ENCODE measurements at regions not wholly inside any gene's neighbourhood (a gene's known extent, or its start where the extent isn't known, plus 50 kb on each side); places are given as distances from the start of the nearest gene placed in this dataset.

- TF ChIP-seq USF1 (IDR thresholded peaks at IDR 0.05; ENCODE audit: borderline replicate concordance, low read depth) (no peak), EP300 (IDR thresholded peaks at IDR 0.05; ENCODE audit: borderline replicate concordance in 1 of 2, low read depth in 1 of 2, low read length in 1 of 2) (no peak), REST (IDR thresholded peaks at IDR 0.05; ENCODE audit: low read depth, low read length) (no peak), RCOR1 (IDR thresholded peaks at IDR 0.05; ENCODE audit: low read length) (no peak), FOXM1 (IDR thresholded peaks at IDR 0.05; ENCODE audit: low read depth) (no peak), ELF1 (IDR thresholded peaks at IDR 0.05) (no peak), RAD21 (IDR thresholded peaks at IDR 0.05; ENCODE audit: low read length) (peak; percentile 72), GABPA (IDR thresholded peaks at IDR 0.05; ENCODE audit: low read depth) (no peak), USF2 (IDR thresholded peaks at IDR 0.05; ENCODE audit: borderline replicate concordance, low read depth, low read length) (no peak), MXI1 (IDR thresholded peaks at IDR 0.05; ENCODE audit: low read depth, low read length) (no peak), TEAD4 (IDR thresholded peaks at IDR 0.05; ENCODE audit: borderline replicate concordance, insufficient read depth) (no peak)
Measured at GRCh38 chr6:40328386-40328985, 258.7 kb downstream of the LRFN2 start (continued).

- WGBS (ENCODE audit: low lambda C conversion rate): 58% methylated on average over 3 of the region's 3 CpGs
- no peak for DNase-seq
- Histone ChIP-seq H3K79me2 (ENCODE audit: insufficient read depth) (no peaks in the 10 kb centered on the region), H3K4me2 (no peak overlapping the region), H3K27ac (ENCODE audit: low read depth in 2 of 2, low read length in 1 of 2) (no peak overlapping the region), H3K9ac (no peak overlapping the region), H3K9me2 (no peaks in the 10 kb centered on the region), H3F3A (replicated peaks; ENCODE audit: insufficient read depth) (no peaks in the 10 kb centered on the region), H3K4me1 (ENCODE audit: control insufficient read depth in 1 of 2, insufficient read depth in 2 of 2, low read depth in 1 of 2, low read length in 1 of 2) (peaks cover 0 to 7% of the 10 kb centered on the region in 2 experiments; a peak in 1 of 4 replicates), H2AFZ (ENCODE audit: low read depth) (no peak overlapping the region), H3K27me3 (ENCODE audit: insufficient read depth) (no peaks in the 10 kb centered on the region), H3K4me3 (ENCODE audit: low read depth in 2 of 2, low read length in 1 of 2) (no peak overlapping the region), H3K9me3 (no peaks in the 10 kb centered on the region), H3K36me3 (replicated peaks in 1 of 2; ENCODE audit: control insufficient read depth in 1 of 2, insufficient read depth in 2 of 2, low read length in 1 of 2) (no peaks in the 10 kb centered on the region), H4K20me1 (ENCODE audit: insufficient read depth) (no peaks in the 10 kb centered on the region)
- POLR2A ChIA-PET: no interaction called here
- no peak for TF ChIP-seq GATA2 (CRISPR knock-in tag; IDR thresholded peaks at IDR 0.05)
- TF ChIP-seq TEAD4 (IDR thresholded peaks at IDR 0.05; ENCODE audit: borderline replicate concordance, insufficient read depth): no peak
- no peak for TF ChIP-seq RFX5 (IDR thresholded peaks at IDR 0.05; ENCODE audit: low read length)
- no peak for TF ChIP-seq RCOR1 (IDR thresholded peaks at IDR 0.05; ENCODE audit: low read length)
- no peak for TF ChIP-seq CHD2 (IDR thresholded peaks at IDR 0.05; ENCODE audit: low read length, partially characterized antibody)
- TF ChIP-seq RAD21 (IDR thresholded peaks at IDR 0.05; ENCODE audit: low read length): no peak
- TF ChIP-seq MEF2A (IDR thresholded peaks at IDR 0.05; ENCODE audit: borderline replicate concordance, low read depth): no peak
- TF ChIP-seq YY1 (IDR thresholded peaks at IDR 0.05; ENCODE audit: low read depth): no peak
- TF ChIP-seq IRF3 (IDR thresholded peaks at IDR 0.05; ENCODE audit: low read depth, low read length): no peak
- CTCF ChIA-PET: interaction anchor here (1.4 to 6.2 kb wide), 4 partner anchors 16 to 978 kb away, joined by 3 to 65 read pairs (median 12); partner anchors contain the start of gene LRFN2
Measured at GRCh38 chr6:40326714-40327421, 260.3 kb downstream of the LRFN2 start.
